Loucy (cell line): ENCODE measurements at regions not wholly inside any gene's neighbourhood (a gene's known extent, or its start where the extent isn't known, plus 50 kb on each side); places are given as distances from the start of the nearest gene placed in this dataset.

Experiments
- H2AFZ ChIP-seq: fragments of 200-600 bp; sonication (generic); 2 replicates; pipeline ENCODE4 v1.6.0; 2016; ENCODE audit warnings: antibody characterized with exemption, mild to moderate bottlenecking, low read length, moderate library complexity
- H3F3A ChIP-seq: fragments of 200-600 bp; 2 replicates; pipeline ENCODE4 v1.6.0; 2016; ENCODE audit warnings: antibody characterized with exemption, low read depth, mild to moderate bottlenecking
- H3K27me3 ChIP-seq: fragments of 200-600 bp; sonication (generic); 2 replicates; pipeline ENCODE4 v1.6.1; 2014; ENCODE audit warnings: low read length, mild to moderate bottlenecking; ENCODE audit not compliant: insufficient read depth, poor library complexity, severe bottlenecking
- H3K36me3 ChIP-seq: fragments of 200-600 bp; sonication (generic); 2 replicates; pipeline ENCODE4 v1.6.1; 2016; ENCODE audit warnings: low read length; ENCODE audit not compliant: insufficient read depth
- H3K4me1 ChIP-seq: fragments of 200-600 bp; sonication (generic); 2 replicates; pipeline ENCODE4 v1.5.1; 2014; ENCODE audit warnings: low read length, mild to moderate bottlenecking; ENCODE audit not compliant: insufficient read depth, poor library complexity, severe bottlenecking
- H3K4me2 ChIP-seq: fragments of 200-600 bp; sonication (generic); 2 replicates; pipeline ENCODE4 v1.6.0; 2014; ENCODE audit warnings: antibody characterized with exemption, low read length, low read depth, mild to moderate bottlenecking; ENCODE audit not compliant: poor library complexity, severe bottlenecking
- H3K4me3 ChIP-seq: fragments of 200-600 bp; sonication (generic); 2 replicates; pipeline ENCODE4 v1.5.1; 2014; ENCODE audit warnings: low read length, mild to moderate bottlenecking, mixed read lengths; ENCODE audit not compliant: poor library complexity, severe bottlenecking
- H3K79me2 ChIP-seq: fragments of 200-600 bp; sonication (generic); 2 replicates; pipeline ENCODE4 v1.6.1; 2014; ENCODE audit warnings: low read length; ENCODE audit not compliant: insufficient read depth
- H3K9ac ChIP-seq: fragments of 200-600 bp; sonication (generic); 2 replicates; pipeline ENCODE4 v1.6.0; 2014; ENCODE audit warnings: mild to moderate bottlenecking, low read depth, low read length, moderate library complexity; ENCODE audit not compliant: poor library complexity, severe bottlenecking
- H3K9me2 ChIP-seq: fragments of 200-600 bp; sonication (generic); replicated peaks from 2 replicates; pipeline ENCODE4 v1.6.1; 2016; ENCODE audit warnings: low read depth, low read length, mixed read lengths
- H3K9me3 ChIP-seq: fragments of 200-600 bp; sonication (generic); 2 replicates; pipeline ENCODE4 v1.6.1; 2014; ENCODE audit warnings: mild to moderate bottlenecking, antibody characterized with exemption, low read length, low read depth; ENCODE audit not compliant: insufficient read depth
- H4K20me1 ChIP-seq: fragments of 200-600 bp; sonication (generic); 2 replicates; pipeline ENCODE4 v1.6.0; 2014; ENCODE audit warnings: antibody characterized with exemption, low read length, mild to moderate bottlenecking; ENCODE audit not compliant: insufficient read depth, poor library complexity, severe bottlenecking
- EZH2phosphoT487 ChIP-seq: fragments of 200-600 bp; IDR thresholded peaks from 2 replicates; pipeline ENCODE4 v1.6.1; 2018; ENCODE audit warnings: antibody characterized with exemption, mild to moderate bottlenecking, moderate library complexity, borderline replicate concordance
- TF ChIP-seq, protein P1 (sequence below): fragments of 200-600 bp; sonication (generic); conservative IDR thresholded peaks from 2 replicates; pipeline ENCODE4 v1.5.1; 2014; ENCODE audit warnings: mild to moderate bottlenecking, antibody characterized with exemption, low read length

DNA sequence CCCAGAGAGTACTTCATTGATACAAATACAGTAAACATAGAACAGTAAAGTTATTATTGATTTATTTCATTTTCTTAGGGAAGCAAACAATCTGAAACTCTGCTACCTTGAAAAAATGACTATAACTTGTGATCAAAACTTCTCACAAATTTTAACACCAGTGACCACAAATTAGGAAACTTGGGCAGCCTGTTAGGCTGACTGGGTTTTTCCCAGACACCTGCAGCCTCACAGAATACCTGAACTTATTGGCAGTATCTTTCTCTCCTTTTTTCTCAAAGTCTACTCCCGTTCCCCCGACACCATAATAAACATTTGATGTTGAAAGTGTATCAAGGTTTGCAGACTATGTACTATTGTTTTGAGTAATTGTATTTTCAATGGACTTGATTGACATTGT lies 360.5 kb downstream of the LMO7 start:
- no peak for TF ChIP-seq EZH2phosphoT487
- TF ChIP-seq, protein P1, sequence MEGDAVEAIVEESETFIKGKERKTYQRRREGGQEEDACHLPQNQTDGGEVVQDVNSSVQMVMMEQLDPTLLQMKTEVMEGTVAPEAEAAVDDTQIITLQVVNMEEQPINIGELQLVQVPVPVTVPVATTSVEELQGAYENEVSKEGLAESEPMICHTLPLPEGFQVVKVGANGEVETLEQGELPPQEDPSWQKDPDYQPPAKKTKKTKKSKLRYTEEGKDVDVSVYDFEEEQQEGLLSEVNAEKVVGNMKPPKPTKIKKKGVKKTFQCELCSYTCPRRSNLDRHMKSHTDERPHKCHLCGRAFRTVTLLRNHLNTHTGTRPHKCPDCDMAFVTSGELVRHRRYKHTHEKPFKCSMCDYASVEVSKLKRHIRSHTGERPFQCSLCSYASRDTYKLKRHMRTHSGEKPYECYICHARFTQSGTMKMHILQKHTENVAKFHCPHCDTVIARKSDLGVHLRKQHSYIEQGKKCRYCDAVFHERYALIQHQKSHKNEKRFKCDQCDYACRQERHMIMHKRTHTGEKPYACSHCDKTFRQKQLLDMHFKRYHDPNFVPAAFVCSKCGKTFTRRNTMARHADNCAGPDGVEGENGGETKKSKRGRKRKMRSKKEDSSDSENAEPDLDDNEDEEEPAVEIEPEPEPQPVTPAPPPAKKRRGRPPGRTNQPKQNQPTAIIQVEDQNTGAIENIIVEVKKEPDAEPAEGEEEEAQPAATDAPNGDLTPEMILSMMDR: no peak
- Histone ChIP-seq H3K4me3 (no peak overlapping the region), H3K79me2 (no peaks in the 10 kb centered on the region), H3K9me3 (no peaks in the 10 kb centered on the region), H4K20me1 (no peaks in the 10 kb centered on the region), H3F3A (no peaks in the 10 kb centered on the region), H3K9me2 (no peaks in the 10 kb centered on the region), H2AFZ (no peak overlapping the region), H3K36me3 (no peaks in the 10 kb centered on the region), H3K27me3 (no peaks in the 10 kb centered on the region), H3K4me2 (no peak overlapping the region), H3K4me1 (peaks cover 7% of the 10 kb centered on the region), H3K9ac (no peak overlapping the region)

DNA sequence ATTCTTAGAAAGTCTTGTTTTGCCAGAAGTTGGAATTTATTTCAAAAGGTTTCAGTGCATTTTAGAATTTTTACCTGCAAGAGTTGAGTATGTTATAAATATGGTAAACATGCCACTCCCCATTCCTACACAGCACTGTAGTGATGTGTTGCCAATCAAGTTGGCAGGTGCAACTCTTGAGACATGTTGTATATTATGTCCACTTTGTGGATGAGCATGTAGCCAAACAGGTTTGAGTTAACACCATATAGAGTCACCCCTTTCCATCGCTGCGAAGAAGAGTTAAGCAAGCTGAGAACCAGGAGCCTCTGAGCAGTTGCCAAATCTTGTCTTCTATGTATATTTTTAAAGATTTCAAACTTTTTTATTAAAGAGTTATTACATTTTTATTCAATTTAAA lies 359.8 kb downstream of the LMO7 start:
- H3K9ac ChIP-seq: no peak overlapping the region
- TF ChIP-seq, protein P1: no peak
- TF ChIP-seq EZH2phosphoT487: no peak

DNA sequence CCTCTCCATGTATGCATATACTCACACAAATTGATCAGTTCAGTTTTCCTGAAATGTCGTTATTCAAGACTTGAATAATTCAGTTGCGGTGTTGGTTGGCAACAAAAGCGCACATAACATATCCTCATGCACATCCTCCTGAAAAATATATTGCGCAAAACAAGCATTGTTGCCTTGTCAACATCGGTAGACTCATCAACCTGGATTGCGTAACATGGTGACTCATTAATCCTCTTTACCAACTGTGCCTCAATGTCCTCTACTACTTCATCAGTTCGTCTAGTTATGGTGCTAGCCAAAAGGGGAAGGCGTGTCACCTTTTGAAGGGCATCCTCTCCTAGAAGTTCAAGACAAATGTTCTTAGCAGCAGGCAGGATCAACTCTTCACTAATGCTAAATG lies 357.7 kb downstream of the LMO7 start:
- Histone ChIP-seq H3F3A (no peaks in the 10 kb centered on the region), H3K9me2 (no peaks in the 10 kb centered on the region), H2AFZ (no peak overlapping the region)

More for the DNA sequence above, 359.8 kb downstream of the LMO7 start:
- H3K9me2 ChIP-seq: no peaks in the 10 kb centered on the region
- no peaks in the 10 kb centered on the region for H4K20me1 ChIP-seq
- H3F3A ChIP-seq: no peaks in the 10 kb centered on the region
- no peak overlapping the region for H2AFZ ChIP-seq
- H3K4me1 ChIP-seq: peaks cover 7% of the 10 kb centered on the region
- H3K4me2 ChIP-seq: no peak overlapping the region
- no peaks in the 10 kb centered on the region for H3K79me2 ChIP-seq
- no peaks in the 10 kb centered on the region for H3K36me3 ChIP-seq
- H3K9me3 ChIP-seq: no peaks in the 10 kb centered on the region
- H3K27me3 ChIP-seq: no peaks in the 10 kb centered on the region
- H3K4me3 ChIP-seq: no peak overlapping the region

More for the DNA sequence above, 357.7 kb downstream of the LMO7 start:
- Histone ChIP-seq H3K79me2 (no peaks in the 10 kb centered on the region), H3K9ac (no peak overlapping the region), H3K4me3 (no peak overlapping the region), H4K20me1 (no peaks in the 10 kb centered on the region), H3K4me1 (no peaks in the 10 kb centered on the region), H3K9me3 (no peaks in the 10 kb centered on the region), H3K36me3 (no peaks in the 10 kb centered on the region), H3K4me2 (no peak overlapping the region), H3K27me3 (no peaks in the 10 kb centered on the region)
- no peak for TF ChIP-seq EZH2phosphoT487
- TF ChIP-seq, protein P1: no peak
